GM12878 (cell line): ENCODE measurements at regions not wholly inside any gene's neighbourhood (a gene's known extent, or its start where the extent isn't known, plus 50 kb on each side); places are given as distances from the start of the nearest gene placed in this dataset.

Experiments used
- ATAC-seq: fragments of 200-7000 bp; cut with Tn5 transposase; 3 replicates; pipeline ENCODE4 v1.9.1; 2020; ENCODE audit warnings: mild to moderate bottlenecking, moderate library complexity
- BruUV-seq: library from RNA; stranded (reverse); fragments of 400-500 nt; replicated peaks from 2 replicates; lab custom pipeline; 2021; lab: Mats Ljungman, UMichigan
- CTCF ChIA-PET: fragments of 300-600 bp; sonication (Branson Sonifier 250); formaldehyde crosslinking; extraction: SDS; loops from one replicate; lab custom pipeline; 2021; ENCODE audit warnings: inconsistent platforms; lab: Yijun Ruan, JAX
- POLR2A ChIA-PET: fragments of 350-600 bp; formaldehyde crosslinking; extraction: SDS; loops from one replicate; lab custom pipeline; 2021; ENCODE audit warnings: inconsistent platforms; lab: Charles Lee
- RAD21 ChIA-PET: fragments of 300-600 bp; sonication (Branson Sonifier 250); formaldehyde crosslinking; loops from one replicate; lab custom pipeline; 2023; ENCODE audit warnings: antibody characterized with exemption; ENCODE audit not compliant: unreplicated experiment; lab: Charles Lee
- SMC1A ChIA-PET: fragments of 300-600 bp; sonication (Branson Sonifier 250); formaldehyde crosslinking; loops from one replicate; lab custom pipeline; 2023; ENCODE audit not compliant: unreplicated experiment, uncharacterized antibody; lab: Charles Lee
- DNase-seq: peaks from one replicate; pipeline ENCODE4 v3.0.0-alpha.2; 2011; ENCODE audit warnings: low read depth, low spot score
- FAIRE-seq: peaks from 3 replicates; lab custom pipeline; 2011; peaks lifted over from hg19 to GRCh38; lab: Jason Lieb, UNC
- H2AFZ ChIP-seq: 2 replicates; pipeline ENCODE4 v1.6.0; 2011; ENCODE audit warnings: low read depth, low read length, control low read depth; ENCODE audit not compliant: control insufficient read depth
- H3K27ac ChIP-seq: 2 replicates; pipeline ENCODE4 v1.5.1; 2011; ENCODE audit warnings: control low read depth; ENCODE audit not compliant: control insufficient read depth, insufficient read depth
- H3K27me3 ChIP-seq, 2 experiments: replicated peaks in 1 of 2; 2 replicates each; pipeline versions ENCODE4 v1.6.0 to v1.6.1; 2011; ENCODE audit warnings: low read length in 1 of 2; ENCODE audit not compliant: control insufficient read depth in 2 of 2, insufficient read depth in 2 of 2
- H3K36me3 ChIP-seq, 2 experiments: 2 replicates each; pipeline ENCODE4 v1.5.1; 2011; ENCODE audit warnings: low read length in 1 of 2; ENCODE audit not compliant: control insufficient read depth in 2 of 2, insufficient read depth in 2 of 2
- H3K4me1 ChIP-seq: 2 replicates; pipeline ENCODE4 v1.6.1; 2011; ENCODE audit warnings: mild to moderate bottlenecking, low read length, moderate library complexity, mixed read lengths; ENCODE audit not compliant: control insufficient read depth, insufficient read depth
- H3K4me2 ChIP-seq: 2 replicates; pipeline ENCODE4 v1.6.0; 2011; ENCODE audit warnings: control low read depth; ENCODE audit not compliant: control insufficient read depth, insufficient read depth
- H3K4me3 ChIP-seq: fragments of 200-600 bp; sonication (generic); 2 replicates; pipeline ENCODE4 v1.5.1; 2016
- H3K79me2 ChIP-seq: 2 replicates; pipeline ENCODE4 v1.6.0; 2011; ENCODE audit warnings: low read length; ENCODE audit not compliant: control insufficient read depth, insufficient read depth
- H3K9ac ChIP-seq: 2 replicates; pipeline ENCODE4 v1.8.0; 2011; ENCODE audit warnings: low read length, control low read depth, mixed read lengths; ENCODE audit not compliant: control insufficient read depth, insufficient read depth
- H3K9me3 ChIP-seq: replicated peaks from 3 replicates; pipeline ENCODE4 v1.5.1; 2011; ENCODE audit warnings: mild to moderate bottlenecking, low read length; ENCODE audit not compliant: control insufficient read depth, insufficient read depth
- H4K20me1 ChIP-seq: 2 replicates; pipeline ENCODE4 v1.6.0; 2011; ENCODE audit not compliant: control insufficient read depth, insufficient read depth
- BACH1 ChIP-seq: fragments of 450-650 bp; IDR thresholded peaks from 2 replicates; pipeline ENCODE4 v1.6.1; 2017; ENCODE audit warnings: mild to moderate bottlenecking, borderline replicate concordance
- CBX3 ChIP-seq: fragments of 200-600 bp; sonication (generic); IDR thresholded peaks from 2 replicates; pipeline ENCODE4 v1.6.1; 2016; ENCODE audit warnings: low read depth, borderline replicate concordance
- CUX1 ChIP-seq: IDR thresholded peaks from 2 replicates; pipeline ENCODE4 v1.6.1; 2012; ENCODE audit warnings: improper control_type of control experiment, low read depth, low read length; ENCODE audit not compliant: insufficient replicate concordance
- NFIC ChIP-seq: IDR thresholded peaks from 2 replicates; pipeline ENCODE4 v1.6.1; 2012; ENCODE audit warnings: low read depth, mild to moderate bottlenecking, inconsistent platforms, low read length, moderate library complexity
- USF1 ChIP-seq: IDR thresholded peaks from 2 replicates; pipeline ENCODE4 v1.6.1; 2011; ENCODE audit warnings: borderline replicate concordance, low read depth, mild to moderate bottlenecking, moderate library complexity, mixed read lengths, low read length; ENCODE audit not compliant: insufficient read depth; ENCODE audit errors: extremely low read length
- WGBS: methylation state at CpG from one replicate; pipeline ENCODE4 v1.1.6; 2016; ENCODE audit warnings: low lambda C conversion rate; ENCODE audit not compliant: insufficient replicate concordance, insufficient coverage; ENCODE audit errors: missing lambda C conversion rate; 5-methylcytosine and 5-hydroxymethylcytosine counted together
- in situ Hi-C: fragments of 300-500 bp; cut with MboI; formaldehyde crosslinking; loops from 9 replicates; pipeline ENCODE4 v1.14.3; 2018; ENCODE audit warnings: mixed read lengths
- intact Hi-C: fragments of 100-400 bp; cut with micrococcal nuclease; formaldehyde crosslinking; loops from one replicate; pipeline ENCODE4 v1.14.2; 2022; ENCODE audit not compliant: unreplicated experiment
- TF ChIP-seq, protein P1 (sequence below): IDR thresholded peaks from 2 replicates; pipeline ENCODE4 v1.6.1; 2011; ENCODE audit warnings: low read depth, mild to moderate bottlenecking, low read length, moderate library complexity, borderline replicate concordance; ENCODE audit errors: extremely low read depth
- TF ChIP-seq, protein P2 (sequence below): fragments of 450-650 bp; IDR thresholded peaks from 2 replicates; pipeline ENCODE4 v1.6.1; 2017; ENCODE audit warnings: antibody characterized with exemption, mild to moderate bottlenecking, moderate library complexity

- TF ChIP-seq CUX1 (no peak), BACH1 (no peak), CBX3 (no peak), NFIC (no peak)
- TF ChIP-seq, protein P1, sequence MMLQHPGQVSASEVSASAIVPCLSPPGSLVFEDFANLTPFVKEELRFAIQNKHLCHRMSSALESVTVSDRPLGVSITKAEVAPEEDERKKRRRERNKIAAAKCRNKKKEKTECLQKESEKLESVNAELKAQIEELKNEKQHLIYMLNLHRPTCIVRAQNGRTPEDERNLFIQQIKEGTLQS = no peak
Measured at GRCh38 chr6:74145931-74146330, 449.9 kb downstream of the CD109 start (continued).

DNA sequence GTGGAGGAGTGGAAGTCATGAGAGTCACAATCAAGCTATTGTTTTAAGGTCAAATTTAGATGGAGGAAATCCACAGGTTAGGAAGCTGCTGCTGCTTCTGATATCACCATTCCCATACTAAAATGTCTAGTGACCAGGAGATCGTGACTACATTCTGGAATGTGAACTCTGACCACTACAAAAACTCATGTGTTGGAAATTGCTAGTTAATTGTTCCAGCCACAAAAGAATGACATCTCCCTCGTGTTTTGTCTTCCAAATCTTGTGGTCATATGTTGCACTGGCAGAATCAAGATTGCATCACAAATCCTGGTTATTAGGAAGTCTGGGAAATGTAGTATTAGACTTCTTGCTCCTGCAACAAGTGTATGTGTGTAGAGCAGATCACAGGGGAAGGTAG is 441.9 kb downstream of the CD109 start:
- no peaks in the 10 kb centered on the region for H3K79me2 ChIP-seq
- CTCF ChIA-PET = no interaction called here
- ATAC-seq = no peak
- RAD21 ChIA-PET = no interaction called here
- no peaks in the 10 kb centered on the region for H3K4me1 ChIP-seq
- WGBS = 0% methylated on average over 2 of the region's 2 CpGs
- in situ Hi-C loops (no loop called here), intact Hi-C loops (no loop called here)
- SMC1A ChIA-PET = no interaction called here
- FAIRE-seq = no peak
- TF ChIP-seq USF1 = no peak
- TF ChIP-seq, protein P2, sequence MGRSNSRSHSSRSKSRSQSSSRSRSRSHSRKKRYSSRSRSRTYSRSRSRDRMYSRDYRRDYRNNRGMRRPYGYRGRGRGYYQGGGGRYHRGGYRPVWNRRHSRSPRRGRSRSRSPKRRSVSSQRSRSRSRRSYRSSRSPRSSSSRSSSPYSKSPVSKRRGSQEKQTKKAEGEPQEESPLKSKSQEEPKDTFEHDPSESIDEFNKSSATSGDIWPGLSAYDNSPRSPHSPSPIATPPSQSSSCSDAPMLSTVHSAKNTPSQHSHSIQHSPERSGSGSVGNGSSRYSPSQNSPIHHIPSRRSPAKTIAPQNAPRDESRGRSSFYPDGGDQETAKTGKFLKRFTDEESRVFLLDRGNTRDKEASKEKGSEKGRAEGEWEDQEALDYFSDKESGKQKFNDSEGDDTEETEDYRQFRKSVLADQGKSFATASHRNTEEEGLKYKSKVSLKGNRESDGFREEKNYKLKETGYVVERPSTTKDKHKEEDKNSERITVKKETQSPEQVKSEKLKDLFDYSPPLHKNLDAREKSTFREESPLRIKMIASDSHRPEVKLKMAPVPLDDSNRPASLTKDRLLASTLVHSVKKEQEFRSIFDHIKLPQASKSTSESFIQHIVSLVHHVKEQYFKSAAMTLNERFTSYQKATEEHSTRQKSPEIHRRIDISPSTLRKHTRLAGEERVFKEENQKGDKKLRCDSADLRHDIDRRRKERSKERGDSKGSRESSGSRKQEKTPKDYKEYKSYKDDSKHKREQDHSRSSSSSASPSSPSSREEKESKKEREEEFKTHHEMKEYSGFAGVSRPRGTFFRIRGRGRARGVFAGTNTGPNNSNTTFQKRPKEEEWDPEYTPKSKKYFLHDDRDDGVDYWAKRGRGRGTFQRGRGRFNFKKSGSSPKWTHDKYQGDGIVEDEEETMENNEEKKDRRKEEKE = no peak
- no peaks in the 10 kb centered on the region for H3K27me3 ChIP-seq
- H2AFZ ChIP-seq = no peak overlapping the region
- no peaks in the 10 kb centered on the region for H3K9me3 ChIP-seq
- no peaks in the 10 kb centered on the region for H4K20me1 ChIP-seq
- POLR2A ChIA-PET = no interaction called here
- no peaks in the 10 kb centered on the region for H3K36me3 ChIP-seq
- no TSS peak for BruUV-seq
- DNase-seq = no peak
- H3K27ac ChIP-seq = no peak overlapping the region
- H3K4me2 ChIP-seq = no peak overlapping the region
- H3K4me3 ChIP-seq = no peak overlapping the region
- no peak overlapping the region for H3K9ac ChIP-seq
